ENCODE measurements at regions not wholly inside any gene's neighbourhood (a gene's known extent, or its start where the extent isn't known, plus 50 kb on each side); places are given as distances from the start of the nearest gene placed in this dataset.
"Not testable (repeated sequence)": the region's sequence is repeated elsewhere in the genome, so short reads cannot be mapped to it uniquely, and the experiment has no call there.

DNA sequence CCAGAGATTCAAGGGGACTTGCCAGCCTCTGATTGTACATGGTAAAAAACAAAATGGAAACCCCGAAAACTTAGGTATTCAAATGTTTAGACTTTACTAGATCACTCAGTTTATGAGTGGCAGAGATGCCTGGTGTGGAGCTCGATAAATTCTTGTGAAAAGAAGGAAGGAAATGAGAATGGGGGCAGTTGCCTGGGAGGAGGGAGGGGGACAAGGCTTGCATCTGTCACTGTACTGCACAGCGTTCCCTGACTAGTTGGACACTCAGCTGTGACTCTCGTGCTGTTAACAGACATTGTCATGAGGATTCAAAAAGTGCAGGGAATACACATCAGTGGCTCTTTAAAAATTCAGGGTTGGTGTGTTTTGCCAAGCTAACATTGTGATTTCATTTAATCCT lies 232.9 kb downstream of the ZIC5 start:
- WGBS, 2 donors, result 70 to 78% methylated on average over 4 of the region's 4 CpGs
- H3K27ac ChIP-seq (ENCODE audit: low read depth in 2 of 2, low read length in 1 of 2), result no peak overlapping the region

DNA sequence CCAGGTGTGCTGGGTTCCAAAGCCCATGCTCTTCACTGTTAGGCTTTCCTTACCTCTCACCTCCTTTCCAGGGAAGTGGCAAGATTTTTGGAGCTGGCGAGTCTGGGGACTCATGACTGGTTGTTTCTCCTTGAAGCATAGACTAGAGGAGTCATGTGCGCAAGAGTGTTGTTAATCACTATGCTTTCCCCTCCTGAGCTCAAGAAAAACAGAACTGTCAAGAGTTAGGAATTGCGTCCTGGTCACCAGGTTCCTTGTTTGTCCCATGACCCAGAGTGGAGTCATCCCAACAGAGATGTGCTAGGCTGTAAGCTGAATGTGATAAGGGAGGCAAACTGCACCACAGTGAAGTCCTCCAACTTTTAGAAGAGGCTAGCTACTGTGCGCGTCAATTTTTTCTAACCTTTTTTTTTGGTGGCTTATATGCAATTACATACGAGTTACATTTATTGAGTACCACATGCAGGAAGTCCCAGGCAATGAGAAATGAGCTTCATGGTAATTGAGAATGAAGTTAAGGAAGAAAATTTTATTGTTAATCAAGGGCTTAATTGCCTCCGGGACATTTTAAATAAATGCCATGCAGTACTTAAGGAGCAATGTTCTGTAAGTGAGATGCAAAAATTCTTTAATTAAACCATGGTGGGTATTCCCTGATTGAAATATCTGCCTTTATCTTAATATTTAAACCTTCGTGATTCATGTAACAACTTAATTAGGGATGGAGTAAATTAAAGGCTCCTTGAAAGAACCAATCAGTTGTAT lies 233.9 kb downstream of the ZIC5 start:
- no peaks in the 10 kb centered on the region for H3K36me3 ChIP-seq (ENCODE audit: control insufficient read depth in 2 of 2, insufficient read depth in 2 of 2, low read length in 1 of 2)
- 94 to 97% methylated on average over 8 of the region's 8 CpGs for WGBS, 2 donors
- no peaks in the 10 kb centered on the region for H3K27me3 ChIP-seq (ENCODE audit: control insufficient read depth in 1 of 2, insufficient read depth in 2 of 2, low read length in 2 of 2)
- no peaks in the 10 kb centered on the region for H3K9me3 ChIP-seq (ENCODE audit: control insufficient read depth in 2 of 2, insufficient read depth in 1 of 2, low read depth in 1 of 2, low read length in 1 of 2)
- no peaks in the 10 kb centered on the region for H3K4me1 ChIP-seq (ENCODE audit: control insufficient read depth in 2 of 2, insufficient read depth in 2 of 2, low read length in 1 of 2)
- no peak overlapping the region for H3K4me3 ChIP-seq (ENCODE audit: low read depth in 1 of 2, low read length in 2 of 2)
- H3K27ac ChIP-seq (ENCODE audit: low read depth in 2 of 2, low read length in 1 of 2), result no peak overlapping the region

More for the DNA sequence above, 232.9 kb downstream of the ZIC5 start:
- H3K9me3 ChIP-seq (ENCODE audit: control insufficient read depth in 2 of 2, insufficient read depth in 1 of 2, low read depth in 1 of 2, low read length in 1 of 2), result no peaks in the 10 kb centered on the region
- H3K4me3 ChIP-seq (ENCODE audit: low read depth in 1 of 2, low read length in 2 of 2), result no peak overlapping the region
- H3K4me1 ChIP-seq (ENCODE audit: control insufficient read depth in 2 of 2, insufficient read depth in 2 of 2, low read length in 1 of 2), result no peaks in the 10 kb centered on the region
- no peaks in the 10 kb centered on the region for H3K27me3 ChIP-seq (ENCODE audit: control insufficient read depth in 1 of 2, insufficient read depth in 2 of 2, low read length in 2 of 2)
- H3K36me3 ChIP-seq (ENCODE audit: control insufficient read depth in 2 of 2, insufficient read depth in 2 of 2, low read length in 1 of 2), result no peaks in the 10 kb centered on the region

DNA sequence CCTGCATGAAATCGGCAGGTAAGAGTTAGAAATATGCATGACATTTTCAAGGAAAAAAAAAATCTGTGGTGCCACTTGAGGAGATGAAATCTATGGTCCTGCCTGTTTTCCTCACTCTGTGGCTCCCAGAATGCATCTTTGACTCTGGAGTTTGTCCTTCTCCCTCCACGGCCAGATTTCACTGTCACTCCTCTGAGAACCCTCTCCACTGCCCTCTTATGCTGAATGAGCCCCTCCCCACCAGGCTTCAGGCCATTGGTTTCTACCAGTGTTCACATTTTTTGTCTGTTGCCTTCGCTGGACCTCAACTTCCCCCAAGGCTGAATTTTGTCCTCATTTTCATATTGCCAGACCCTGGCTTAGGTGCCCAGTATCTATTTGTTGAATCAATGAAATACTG lies 235.0 kb downstream of the ZIC5 start:
- Histone ChIP-seq H3K9me3 (ENCODE audit: control insufficient read depth in 2 of 2, insufficient read depth in 1 of 2, low read depth in 1 of 2, low read length in 1 of 2) (no peaks in the 10 kb centered on the region), H3K4me3 (ENCODE audit: low read depth in 1 of 2, low read length in 2 of 2) (no peak overlapping the region), H3K36me3 (ENCODE audit: control insufficient read depth in 2 of 2, insufficient read depth in 2 of 2, low read length in 1 of 2) (no peaks in the 10 kb centered on the region), H3K27me3 (ENCODE audit: control insufficient read depth in 1 of 2, insufficient read depth in 2 of 2, low read length in 2 of 2) (no peaks in the 10 kb centered on the region), H3K27ac (ENCODE audit: low read depth in 2 of 2, low read length in 1 of 2) (no peak overlapping the region), H3K4me1 (ENCODE audit: control insufficient read depth in 2 of 2, insufficient read depth in 2 of 2, low read length in 1 of 2) (no peaks in the 10 kb centered on the region)
- 84 to 89% methylated on average over 3 of the region's 3 CpGs for WGBS, 2 donors

DNA sequence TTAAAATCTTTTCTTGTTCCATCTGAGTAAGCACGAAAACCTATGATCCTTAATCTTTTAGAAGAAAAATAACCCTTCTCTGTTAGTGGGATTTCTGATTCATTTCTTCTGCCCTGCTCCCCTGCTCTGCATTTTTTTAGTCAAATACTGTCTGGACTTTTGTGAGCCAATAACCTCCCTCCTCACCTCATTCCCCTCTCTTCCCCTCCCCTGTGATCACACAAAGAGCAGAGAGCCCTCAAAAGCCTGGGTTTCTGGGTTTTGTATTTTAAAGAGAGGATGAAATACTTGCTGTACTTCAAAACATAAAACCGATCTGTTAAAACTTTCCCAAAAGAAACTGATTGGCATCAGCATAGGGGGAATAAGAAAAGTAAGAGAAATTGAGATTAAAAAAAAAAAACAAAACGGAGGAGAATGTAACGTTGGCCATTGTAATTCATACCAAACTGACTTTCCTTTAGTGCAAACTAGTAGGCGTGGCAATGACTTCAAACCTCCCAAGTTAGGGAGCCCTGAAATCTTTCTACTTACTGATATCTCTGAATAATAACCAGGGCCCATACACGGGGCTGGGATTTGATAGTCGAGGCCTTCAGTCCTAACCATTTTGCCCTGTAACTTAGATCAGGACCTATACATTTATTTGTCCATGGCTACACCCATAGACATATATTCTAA lies 232.9 kb downstream of the TM9SF2 start:
- H3K4me1 ChIP-seq (ENCODE audit: control insufficient read depth in 2 of 2, insufficient read depth in 2 of 2, low read length in 1 of 2), result no peaks in the 10 kb centered on the region
- H3K27ac ChIP-seq (ENCODE audit: low read depth in 2 of 2, low read length in 1 of 2), result no peak overlapping the region
- H3K4me3 ChIP-seq (ENCODE audit: low read depth in 1 of 2, low read length in 2 of 2), result no peak overlapping the region
- H3K9me3 ChIP-seq (ENCODE audit: control insufficient read depth in 2 of 2, insufficient read depth in 1 of 2, low read depth in 1 of 2, low read length in 1 of 2), result no peaks in the 10 kb centered on the region
- H3K27me3 ChIP-seq (ENCODE audit: control insufficient read depth in 1 of 2, insufficient read depth in 2 of 2, low read length in 2 of 2), result no peaks in the 10 kb centered on the region
- H3K36me3 ChIP-seq (ENCODE audit: control insufficient read depth in 2 of 2, insufficient read depth in 2 of 2, low read length in 1 of 2), result peaks cover 0 to 3% of the 10 kb centered on the region in 2 donors
- WGBS, 2 donors, result 67 to 78% methylated on average over 7 of the region's 7 CpGs

DNA sequence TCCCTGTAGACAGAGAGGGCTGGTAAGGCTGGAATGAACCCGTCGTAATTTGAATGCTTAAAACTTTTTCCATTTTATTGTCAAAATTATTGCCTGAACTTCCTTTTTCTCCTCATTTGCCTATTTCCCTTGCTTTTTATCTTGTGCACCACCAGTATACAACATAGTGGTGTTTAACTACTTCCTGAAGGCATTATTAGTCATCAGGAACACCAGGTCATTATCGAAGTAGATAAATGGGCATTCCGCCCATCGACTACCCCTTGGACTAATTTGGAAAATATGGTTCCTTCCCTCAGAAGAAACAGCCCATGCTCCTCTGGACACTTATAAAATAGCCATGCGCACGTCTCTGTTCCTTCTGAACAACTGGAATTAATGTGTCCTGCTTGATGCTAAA lies 232.1 kb downstream of the TM9SF2 start:
- Histone ChIP-seq H3K4me1 (ENCODE audit: control insufficient read depth in 2 of 2, insufficient read depth in 2 of 2, low read length in 1 of 2) (no peaks in the 10 kb centered on the region), H3K4me3 (ENCODE audit: low read depth in 1 of 2, low read length in 2 of 2) (no peak overlapping the region), H3K27ac (ENCODE audit: low read depth in 2 of 2, low read length in 1 of 2) (no peak overlapping the region), H3K36me3 (ENCODE audit: control insufficient read depth in 2 of 2, insufficient read depth in 2 of 2, low read length in 1 of 2) (peaks cover 0 to 3% of the 10 kb centered on the region in 2 donors), H3K27me3 (ENCODE audit: control insufficient read depth in 1 of 2, insufficient read depth in 2 of 2, low read length in 2 of 2) (no peaks in the 10 kb centered on the region), H3K9me3 (ENCODE audit: control insufficient read depth in 2 of 2, insufficient read depth in 1 of 2, low read depth in 1 of 2, low read length in 1 of 2) (no peaks in the 10 kb centered on the region)
- WGBS, 2 donors, result 70 to 79% methylated on average over 7 of the region's 7 CpGs

DNA sequence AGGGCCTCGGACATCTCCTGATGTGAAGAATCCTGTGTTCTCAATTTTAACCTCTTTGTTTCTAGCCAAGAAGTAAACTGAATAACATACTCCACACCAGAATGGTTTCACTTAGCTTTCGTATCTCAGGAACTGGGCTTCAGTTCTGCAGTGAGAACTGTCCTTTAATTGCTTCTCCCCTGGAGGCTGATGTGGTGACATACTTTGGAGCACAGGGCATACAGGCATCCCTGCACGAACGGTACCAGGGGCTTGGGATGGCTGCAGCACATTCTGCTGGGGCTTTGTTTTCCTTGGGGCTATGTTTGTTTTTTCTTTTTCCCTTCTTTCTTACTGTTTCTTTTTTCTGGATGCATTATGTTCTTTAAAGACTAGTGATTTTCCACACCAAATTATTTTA lies 230.5 kb downstream of the TM9SF2 start:
- no peaks in the 10 kb centered on the region for H3K27me3 ChIP-seq (ENCODE audit: control insufficient read depth in 1 of 2, insufficient read depth in 2 of 2, low read length in 2 of 2)
- no peaks in the 10 kb centered on the region for H3K4me1 ChIP-seq (ENCODE audit: control insufficient read depth in 2 of 2, insufficient read depth in 2 of 2, low read length in 1 of 2)
- WGBS, 2 donors, result 80 to 88% methylated on average over 4 of the region's 4 CpGs
- H3K9me3 ChIP-seq (ENCODE audit: control insufficient read depth in 2 of 2, insufficient read depth in 1 of 2, low read depth in 1 of 2, low read length in 1 of 2), result no peaks in the 10 kb centered on the region
- peaks cover 0 to 3% of the 10 kb centered on the region in 2 donors for H3K36me3 ChIP-seq (ENCODE audit: control insufficient read depth in 2 of 2, insufficient read depth in 2 of 2, low read length in 1 of 2)
- no peak overlapping the region for H3K27ac ChIP-seq (ENCODE audit: low read depth in 2 of 2, low read length in 1 of 2)
- H3K4me3 ChIP-seq (ENCODE audit: low read depth in 1 of 2, low read length in 2 of 2), result no peak overlapping the region

DNA sequence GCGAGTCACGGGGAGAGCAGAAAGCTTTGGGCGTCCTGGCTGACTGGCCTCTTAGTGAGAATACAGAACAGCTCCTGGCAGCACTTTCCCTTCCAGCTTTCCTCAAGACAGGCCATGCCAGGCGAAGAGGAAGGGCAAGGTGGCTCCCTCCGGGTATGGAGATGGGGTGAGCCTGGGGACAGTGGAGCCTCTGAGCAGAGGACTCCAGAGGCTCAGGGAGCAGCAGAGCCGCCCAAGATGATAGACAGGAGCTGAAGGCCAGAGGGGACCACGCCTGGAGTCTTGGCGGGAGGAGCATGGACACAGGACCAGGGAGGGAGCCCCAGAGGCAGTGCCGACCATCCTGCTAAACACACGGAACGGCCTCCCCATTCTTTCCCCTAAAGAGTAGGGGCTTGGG lies 229.1 kb downstream of the TM9SF2 start:
- Histone ChIP-seq H3K4me3 (ENCODE audit: low read depth in 1 of 2, low read length in 2 of 2) (no peak overlapping the region), H3K27me3 (ENCODE audit: control insufficient read depth in 1 of 2, insufficient read depth in 2 of 2, low read length in 2 of 2) (no peaks in the 10 kb centered on the region), H3K27ac (ENCODE audit: low read depth in 2 of 2, low read length in 1 of 2) (no peak overlapping the region), H3K36me3 (ENCODE audit: control insufficient read depth in 2 of 2, insufficient read depth in 2 of 2, low read length in 1 of 2) (peaks cover 0 to 3% of the 10 kb centered on the region in 2 donors), H3K4me1 (ENCODE audit: control insufficient read depth in 2 of 2, insufficient read depth in 2 of 2, low read length in 1 of 2) (no peaks in the 10 kb centered on the region), H3K9me3 (ENCODE audit: control insufficient read depth in 2 of 2, insufficient read depth in 1 of 2, low read depth in 1 of 2, low read length in 1 of 2) (no peaks in the 10 kb centered on the region)
- 93 to 94% methylated on average over 11 of the region's 11 CpGs for WGBS, 2 donors

DNA sequence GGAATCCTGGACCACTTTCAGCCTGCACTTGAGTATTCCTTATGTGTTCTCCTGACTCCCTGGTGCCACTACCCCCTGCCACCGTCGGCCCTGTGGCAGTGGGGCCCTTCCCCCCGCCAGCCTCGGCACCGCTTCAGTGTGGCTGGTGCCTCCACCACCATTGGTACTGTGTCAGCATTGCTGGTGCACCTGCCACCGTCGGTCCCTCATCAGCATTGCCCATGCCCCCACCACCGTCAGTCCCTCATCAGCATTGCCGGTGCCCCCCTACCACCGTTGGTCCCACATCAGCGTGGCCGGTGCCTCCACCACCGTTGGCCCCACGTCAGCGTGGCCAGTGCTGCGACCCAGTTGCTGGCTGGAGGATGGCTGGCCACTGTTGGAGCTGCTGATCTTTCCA lies 228.5 kb downstream of the TM9SF2 start:
- no peak overlapping the region for H3K27ac ChIP-seq (ENCODE audit: low read depth in 2 of 2, low read length in 1 of 2)
- no peaks in the 10 kb centered on the region for H3K9me3 ChIP-seq (ENCODE audit: control insufficient read depth in 2 of 2, insufficient read depth in 1 of 2, low read depth in 1 of 2, low read length in 1 of 2)
- H3K27me3 ChIP-seq (ENCODE audit: control insufficient read depth in 1 of 2, insufficient read depth in 2 of 2, low read length in 2 of 2), result no peaks in the 10 kb centered on the region
- H3K4me1 ChIP-seq (ENCODE audit: control insufficient read depth in 2 of 2, insufficient read depth in 2 of 2, low read length in 1 of 2), result no peaks in the 10 kb centered on the region
- H3K4me3 ChIP-seq (ENCODE audit: low read depth in 1 of 2, low read length in 2 of 2), result no peak overlapping the region
- H3K36me3 ChIP-seq (ENCODE audit: control insufficient read depth in 2 of 2, insufficient read depth in 2 of 2, low read length in 1 of 2), result peaks cover 0 to 3% of the 10 kb centered on the region in 2 donors
- 93 to 97% methylated on average over 16 of the region's 16 CpGs for WGBS, 2 donors

DNA sequence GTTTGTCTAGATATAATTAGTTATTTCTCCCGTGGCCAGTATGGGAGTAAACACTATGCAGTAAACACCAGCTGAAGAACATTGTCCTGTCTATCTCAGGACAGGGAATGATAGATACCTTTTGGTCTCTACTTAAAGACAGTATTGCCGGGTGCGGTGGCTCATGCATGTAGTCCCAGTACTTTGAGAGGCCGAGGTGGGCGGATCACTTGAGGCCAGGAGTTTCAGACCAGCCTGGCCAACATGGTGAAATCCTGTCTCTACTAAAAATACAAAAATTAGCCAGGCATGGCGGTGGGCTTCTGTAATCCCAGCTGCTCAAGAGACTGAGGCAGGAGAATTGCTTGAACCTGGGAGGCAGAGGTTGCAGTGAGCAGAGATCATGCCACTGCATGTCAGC lies 226.4 kb downstream of the TM9SF2 start:
- H3K27ac ChIP-seq (ENCODE audit: low read depth in 2 of 2, low read length in 1 of 2); H3K9me3 ChIP-seq (ENCODE audit: control insufficient read depth in 2 of 2, insufficient read depth in 1 of 2, low read depth in 1 of 2, low read length in 1 of 2); H3K4me1 ChIP-seq (ENCODE audit: control insufficient read depth in 2 of 2, insufficient read depth in 2 of 2, low read length in 1 of 2); H3K36me3 ChIP-seq (ENCODE audit: control insufficient read depth in 2 of 2, insufficient read depth in 2 of 2, low read length in 1 of 2); H3K27me3 ChIP-seq (ENCODE audit: control insufficient read depth in 1 of 2, insufficient read depth in 2 of 2, low read length in 2 of 2); H3K4me3 ChIP-seq (ENCODE audit: low read depth in 1 of 2, low read length in 2 of 2): not testable (repeated sequence)
- WGBS, 2 donors, result 88 to 93% methylated on average over 6 of the region's 6 CpGs
